WTC11 (cell line): ENCODE measurements at regions not wholly inside any gene's neighbourhood (a gene's known extent, or its start where the extent isn't known, plus 50 kb on each side); places are given as distances from the start of the nearest gene placed in this dataset.
"Not testable (repeated sequence)": the region's sequence is repeated elsewhere in the genome, so short reads cannot be mapped to it uniquely, and the experiment has no call there.

Experiments
- ATAC-seq: fragments of 200-7000 bp; cut with Tn5 transposase; 2 replicates; pipeline ENCODE4 v1.10.0; 2021; ENCODE audit warnings: mild to moderate bottlenecking, moderate library complexity
- CTCF ChIA-PET: fragments of 300-600 bp; sonication (Branson Sonifier 250); formaldehyde crosslinking; loops from one replicate; lab custom pipeline; 2021; ENCODE audit warnings: antibody characterized with exemption; lab: Charles Lee
- POLR2A ChIA-PET: fragments of 350-600 bp; sonication (Branson Sonifier 250); formaldehyde crosslinking; loops from one replicate; lab custom pipeline; 2021; ENCODE audit warnings: antibody characterized with exemption; lab: Charles Lee
- DNase-seq: peaks from one replicate; pipeline ENCODE4 v3.0.0; 2021; ENCODE audit warnings: low spot score
- H3K27ac Mint-ChIP-seq: 2 replicates; pipeline ENCODE4 v1.8.0; 2021; ENCODE audit warnings: mixed read lengths
- H3K27me3 Mint-ChIP-seq: 2 replicates; pipeline ENCODE4 v1.8.0; 2021; ENCODE audit warnings: low read depth, mild to moderate bottlenecking, moderate library complexity, mixed read lengths
- H3K36me3 Mint-ChIP-seq: 2 replicates; pipeline ENCODE4 v1.8.0; 2021; ENCODE audit warnings: mixed read lengths
- H3K4me1 Mint-ChIP-seq: 2 replicates; pipeline ENCODE4 v1.8.0; 2022; ENCODE audit warnings: mixed read lengths
- H3K4me3 Mint-ChIP-seq: 2 replicates; pipeline ENCODE4 v1.8.0; 2021; ENCODE audit warnings: mild to moderate bottlenecking, moderate library complexity, mixed read lengths
- H3K9me3 Mint-ChIP-seq: 2 replicates; pipeline ENCODE4 v1.8.0; 2021; ENCODE audit warnings: mixed read lengths
- ATF1 ChIP-seq: sonication (generic); formaldehyde crosslinking; IDR thresholded peaks from 2 replicates; pipeline ENCODE4 v1.8.1; 2023; ENCODE audit warnings: mild to moderate bottlenecking, moderate library complexity, missing genetic modification reagents
- CREB1 ChIP-seq: sonication (generic); formaldehyde crosslinking; IDR thresholded peaks from 2 replicates; pipeline ENCODE4 v1.8.0; 2023; ENCODE audit warnings: mild to moderate bottlenecking, missing genetic modification reagents
- CREM ChIP-seq: sonication (generic); formaldehyde crosslinking; IDR thresholded peaks from 2 replicates; pipeline ENCODE4 v1.8.1; 2022; ENCODE audit warnings: mild to moderate bottlenecking, missing genetic modification reagents, moderate library complexity
- ELF4 ChIP-seq: sonication (generic); formaldehyde crosslinking; IDR thresholded peaks from 2 replicates; pipeline ENCODE4 v1.8.1; 2022; ENCODE audit warnings: low read depth, mild to moderate bottlenecking, moderate library complexity, missing genetic modification reagents
- IRF2 ChIP-seq: sonication (generic); formaldehyde crosslinking; IDR thresholded peaks from 2 replicates; pipeline ENCODE4 v1.8.0; 2022; ENCODE audit warnings: low read depth, missing genetic modification reagents, borderline replicate concordance
- JUN ChIP-seq: sonication (generic); formaldehyde crosslinking; IDR thresholded peaks from 2 replicates; pipeline ENCODE4 v1.8.0; 2023; ENCODE audit warnings: mild to moderate bottlenecking, missing genetic modification reagents
- NFYB ChIP-seq: sonication (generic); formaldehyde crosslinking; conservative IDR thresholded peaks from 2 replicates; pipeline ENCODE4 v1.8.0; 2022; ENCODE audit warnings: low read depth, missing genetic modification reagents
- NR3C1 ChIP-seq: sonication (generic); formaldehyde crosslinking; conservative IDR thresholded peaks from 2 replicates; pipeline ENCODE4 v1.8.1; 2023; ENCODE audit warnings: low read depth, mild to moderate bottlenecking, missing genetic modification reagents
- RELA ChIP-seq: sonication (generic); formaldehyde crosslinking; IDR thresholded peaks from 2 replicates; pipeline ENCODE4 v1.8.1; 2022; ENCODE audit warnings: missing genetic modification reagents, mild to moderate bottlenecking, borderline replicate concordance
- ZNF263 ChIP-seq: sonication (generic); formaldehyde crosslinking; IDR thresholded peaks from 2 replicates; pipeline ENCODE4 v1.8.1; 2022; ENCODE audit warnings: low read depth, mild to moderate bottlenecking, moderate library complexity, missing genetic modification reagents
- ZNF416 ChIP-seq: fragments of 250-450 bp; sonication (Bioruptor Pico); IDR thresholded peaks from 2 replicates; pipeline ENCODE4 v1.9.0; 2021; ENCODE audit warnings: mild to moderate bottlenecking, inconsistent platforms
- TF ChIP-seq, protein P1 (sequence below): sonication (generic); formaldehyde crosslinking; IDR thresholded peaks from 2 replicates; pipeline ENCODE4 v1.8.1; 2022; ENCODE audit warnings: mild to moderate bottlenecking, missing genetic modification reagents, moderate library complexity, borderline replicate concordance
- TF ChIP-seq, protein P2 (sequence below): fragments of 200-600 bp; IDR thresholded peaks from 2 replicates; pipeline ENCODE4 v1.8.0; 2022; ENCODE audit warnings: antibody characterized with exemption
- TF ChIP-seq, protein P3 (sequence below): sonication (generic); formaldehyde crosslinking; IDR thresholded peaks from 2 replicates; pipeline ENCODE4 v1.8.0; 2022; ENCODE audit warnings: mild to moderate bottlenecking, missing genetic modification reagents
- TF ChIP-seq, protein P4 (sequence below): sonication (generic); formaldehyde crosslinking; IDR thresholded peaks from 2 replicates; pipeline ENCODE4 v1.8.1; 2023; ENCODE audit warnings: mild to moderate bottlenecking, missing genetic modification reagents, moderate library complexity
- TF ChIP-seq, protein P5 (sequence below): fragments of 250-450 bp; sonication (Bioruptor Pico); IDR thresholded peaks from 2 replicates; pipeline ENCODE4 v2.1.2; 2022; ENCODE audit warnings: mild to moderate bottlenecking, moderate library complexity
- TF ChIP-seq, protein P6 (sequence below): sonication (generic); formaldehyde crosslinking; IDR thresholded peaks from 2 replicates; pipeline ENCODE4 v1.8.0; 2023; ENCODE audit warnings: missing genetic modification reagents
- TF ChIP-seq, protein P7 (sequence below): fragments of 250-450 bp; sonication (Bioruptor Pico); IDR thresholded peaks from 2 replicates; pipeline ENCODE4 v1.9.0; 2021; ENCODE audit warnings: mild to moderate bottlenecking

DNA sequence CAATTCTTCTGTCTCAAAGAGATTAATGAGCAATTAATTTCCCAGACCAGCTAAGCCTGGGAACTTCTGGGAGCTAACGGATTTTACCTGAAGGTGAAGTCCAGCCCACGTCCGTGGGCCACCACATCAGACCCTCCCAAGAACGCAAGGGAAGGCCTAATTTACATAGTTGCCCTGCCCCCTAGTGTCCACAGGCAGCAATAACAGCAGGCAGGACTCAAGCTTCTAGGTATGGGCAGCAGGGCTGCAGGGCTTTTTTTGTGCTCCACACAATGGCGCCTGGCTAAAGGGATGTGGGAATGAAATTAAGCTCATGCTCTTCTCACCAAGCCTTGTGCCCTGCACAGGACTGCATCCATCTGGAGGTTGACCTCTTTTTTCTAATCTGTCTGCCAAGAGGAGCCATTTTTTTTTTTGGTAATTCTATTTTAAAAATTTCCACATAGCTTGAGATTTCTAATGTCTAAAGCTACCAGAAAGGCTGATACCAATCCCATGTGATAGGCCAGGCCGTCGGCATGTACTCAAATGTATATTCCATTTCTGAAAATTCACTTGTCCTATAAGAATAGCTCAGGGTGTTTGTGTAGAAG, 111.9 kb upstream of the TMEM164 start:
- ChIA-PET CTCF (interaction anchor here (0.6 to 1.7 kb wide), 37 partner anchors 12 to 522 kb away, joined by 3 to 53 read pairs (median 4); partner anchors contain the start of gene KCNE5), POLR2A (no interaction called here)
- Mint-ChIP-seq H3K36me3 (no peaks in the 10 kb centered on the region), H3K9me3 (peaks cover 3% of the 10 kb centered on the region; the same call in 1 of the 2 replicates), H3K27ac (no peak overlapping the region), H3K4me3 (no peak overlapping the region), H3K4me1 (no peaks in the 10 kb centered on the region), H3K27me3 (peaks cover 2% of the 10 kb centered on the region; the same call in 1 of the 2 replicates)
- DNase-seq, result peak; percentile 70
- TF ChIP-seq ZNF416 (CRISPR knock-in tag), result no peak
- TF ChIP-seq, protein P1, sequence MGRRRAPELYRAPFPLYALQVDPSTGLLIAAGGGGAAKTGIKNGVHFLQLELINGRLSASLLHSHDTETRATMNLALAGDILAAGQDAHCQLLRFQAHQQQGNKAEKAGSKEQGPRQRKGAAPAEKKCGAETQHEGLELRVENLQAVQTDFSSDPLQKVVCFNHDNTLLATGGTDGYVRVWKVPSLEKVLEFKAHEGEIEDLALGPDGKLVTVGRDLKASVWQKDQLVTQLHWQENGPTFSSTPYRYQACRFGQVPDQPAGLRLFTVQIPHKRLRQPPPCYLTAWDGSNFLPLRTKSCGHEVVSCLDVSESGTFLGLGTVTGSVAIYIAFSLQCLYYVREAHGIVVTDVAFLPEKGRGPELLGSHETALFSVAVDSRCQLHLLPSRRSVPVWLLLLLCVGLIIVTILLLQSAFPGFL, result no peak
- TF ChIP-seq ATF1, result no peak
- TF ChIP-seq, protein P2, sequence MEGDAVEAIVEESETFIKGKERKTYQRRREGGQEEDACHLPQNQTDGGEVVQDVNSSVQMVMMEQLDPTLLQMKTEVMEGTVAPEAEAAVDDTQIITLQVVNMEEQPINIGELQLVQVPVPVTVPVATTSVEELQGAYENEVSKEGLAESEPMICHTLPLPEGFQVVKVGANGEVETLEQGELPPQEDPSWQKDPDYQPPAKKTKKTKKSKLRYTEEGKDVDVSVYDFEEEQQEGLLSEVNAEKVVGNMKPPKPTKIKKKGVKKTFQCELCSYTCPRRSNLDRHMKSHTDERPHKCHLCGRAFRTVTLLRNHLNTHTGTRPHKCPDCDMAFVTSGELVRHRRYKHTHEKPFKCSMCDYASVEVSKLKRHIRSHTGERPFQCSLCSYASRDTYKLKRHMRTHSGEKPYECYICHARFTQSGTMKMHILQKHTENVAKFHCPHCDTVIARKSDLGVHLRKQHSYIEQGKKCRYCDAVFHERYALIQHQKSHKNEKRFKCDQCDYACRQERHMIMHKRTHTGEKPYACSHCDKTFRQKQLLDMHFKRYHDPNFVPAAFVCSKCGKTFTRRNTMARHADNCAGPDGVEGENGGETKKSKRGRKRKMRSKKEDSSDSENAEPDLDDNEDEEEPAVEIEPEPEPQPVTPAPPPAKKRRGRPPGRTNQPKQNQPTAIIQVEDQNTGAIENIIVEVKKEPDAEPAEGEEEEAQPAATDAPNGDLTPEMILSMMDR, result peak; percentile 58
- TF ChIP-seq NR3C1 (CRISPR knock-in tag), result no peak
- no peak for TF ChIP-seq CREB1 (CRISPR knock-in tag)
- TF ChIP-seq ZNF263, result no peak
- TF ChIP-seq, protein P3, sequence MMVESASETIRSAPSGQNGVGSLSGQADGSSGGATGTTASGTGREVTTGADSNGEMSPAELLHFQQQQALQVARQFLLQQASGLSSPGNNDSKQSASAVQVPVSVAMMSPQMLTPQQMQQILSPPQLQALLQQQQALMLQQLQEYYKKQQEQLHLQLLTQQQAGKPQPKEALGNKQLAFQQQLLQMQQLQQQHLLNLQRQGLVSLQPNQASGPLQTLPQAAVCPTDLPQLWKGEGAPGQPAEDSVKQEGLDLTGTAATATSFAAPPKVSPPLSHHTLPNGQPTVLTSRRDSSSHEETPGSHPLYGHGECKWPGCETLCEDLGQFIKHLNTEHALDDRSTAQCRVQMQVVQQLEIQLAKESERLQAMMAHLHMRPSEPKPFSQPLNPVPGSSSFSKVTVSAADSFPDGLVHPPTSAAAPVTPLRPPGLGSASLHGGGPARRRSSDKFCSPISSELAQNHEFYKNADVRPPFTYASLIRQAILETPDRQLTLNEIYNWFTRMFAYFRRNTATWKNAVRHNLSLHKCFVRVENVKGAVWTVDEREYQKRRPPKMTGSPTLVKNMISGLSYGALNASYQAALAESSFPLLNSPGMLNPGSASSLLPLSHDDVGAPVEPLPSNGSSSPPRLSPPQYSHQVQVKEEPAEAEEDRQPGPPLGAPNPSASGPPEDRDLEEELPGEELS (CRISPR knock-in tag), result no peak
- no peak for TF ChIP-seq CREM (CRISPR knock-in tag)
- ATAC-seq, result peak; percentile 96

DNA sequence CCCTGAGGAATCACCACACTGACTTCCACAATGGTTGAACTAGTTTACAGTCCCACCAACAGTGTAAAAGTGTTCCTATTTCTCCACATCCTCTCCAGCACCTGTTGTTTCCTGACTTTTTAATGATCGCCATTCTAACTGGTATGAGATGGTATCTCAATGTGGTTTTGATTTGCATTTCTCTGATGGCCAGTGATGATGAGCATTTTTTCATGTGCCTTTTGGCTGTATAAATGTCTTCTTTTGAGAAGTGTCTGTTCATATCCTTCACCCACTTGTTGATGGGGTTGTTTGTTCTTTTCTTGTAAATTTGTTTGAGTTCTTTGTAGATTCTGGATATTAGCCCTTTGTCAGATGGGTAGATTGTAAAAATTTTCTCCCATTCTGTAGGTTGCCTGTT, 106.9 kb upstream of the TMEM164 start:
- CTCF ChIA-PET, H3K27ac Mint-ChIP-seq, POLR2A ChIA-PET, H3K4me3 Mint-ChIP-seq, H3K27me3 Mint-ChIP-seq, ATAC-seq, H3K4me1 Mint-ChIP-seq, DNase-seq, H3K36me3 Mint-ChIP-seq: not testable (repeated sequence)
- peaks cover 13% of the 10 kb centered on the region for H3K9me3 Mint-ChIP-seq

DNA sequence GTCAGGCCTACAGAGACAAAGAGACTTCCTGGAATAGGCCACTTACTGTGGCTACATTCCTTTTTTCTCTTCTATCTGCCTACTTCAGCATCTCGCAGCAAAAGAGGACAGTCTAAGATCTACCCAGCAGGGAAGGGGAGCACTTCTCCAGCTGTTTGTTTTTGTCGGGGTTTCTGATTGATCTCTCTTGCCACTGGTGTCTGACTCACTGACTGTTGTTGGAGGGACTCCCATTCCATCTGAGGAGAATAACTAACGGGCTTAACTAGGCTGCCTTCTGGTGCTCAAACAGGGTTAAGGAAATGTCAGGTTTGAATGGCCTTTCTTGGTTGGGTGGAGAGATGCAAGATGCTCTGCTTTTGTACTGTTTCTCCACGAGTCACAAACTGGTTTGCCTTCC, 100.2 kb upstream of the TMEM164 start:
- peaks cover 4% of the 10 kb centered on the region; the same call in 1 of the 2 replicates for H3K36me3 Mint-ChIP-seq
- CTCF ChIA-PET, result no interaction called here
- peaks cover 15% of the 10 kb centered on the region for H3K9me3 Mint-ChIP-seq

More for the DNA sequence above, 100.2 kb upstream of the TMEM164 start:
- ATAC-seq (no peak), DNase-seq (no peak)
- POLR2A ChIA-PET, result no interaction called here
- Mint-ChIP-seq H3K27ac (no peak overlapping the region), H3K4me3 (no peak overlapping the region), H3K27me3 (peaks cover 4% of the 10 kb centered on the region), H3K4me1 (no peaks in the 10 kb centered on the region)
- TF ChIP-seq, protein P4, sequence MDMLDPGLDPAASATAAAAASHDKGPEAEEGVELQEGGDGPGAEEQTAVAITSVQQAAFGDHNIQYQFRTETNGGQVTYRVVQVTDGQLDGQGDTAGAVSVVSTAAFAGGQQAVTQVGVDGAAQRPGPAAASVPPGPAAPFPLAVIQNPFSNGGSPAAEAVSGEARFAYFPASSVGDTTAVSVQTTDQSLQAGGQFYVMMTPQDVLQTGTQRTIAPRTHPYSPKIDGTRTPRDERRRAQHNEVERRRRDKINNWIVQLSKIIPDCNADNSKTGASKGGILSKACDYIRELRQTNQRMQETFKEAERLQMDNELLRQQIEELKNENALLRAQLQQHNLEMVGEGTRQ (CRISPR knock-in tag), result no peak
- TF ChIP-seq, protein P3 (CRISPR knock-in tag), result no peak
- TF ChIP-seq ELF4 (no peak), IRF2 (CRISPR knock-in tag) (no peak), RELA (CRISPR knock-in tag) (no peak), JUN (CRISPR knock-in tag) (no peak), NFYB (CRISPR knock-in tag) (no peak)
- TF ChIP-seq, protein P5, sequence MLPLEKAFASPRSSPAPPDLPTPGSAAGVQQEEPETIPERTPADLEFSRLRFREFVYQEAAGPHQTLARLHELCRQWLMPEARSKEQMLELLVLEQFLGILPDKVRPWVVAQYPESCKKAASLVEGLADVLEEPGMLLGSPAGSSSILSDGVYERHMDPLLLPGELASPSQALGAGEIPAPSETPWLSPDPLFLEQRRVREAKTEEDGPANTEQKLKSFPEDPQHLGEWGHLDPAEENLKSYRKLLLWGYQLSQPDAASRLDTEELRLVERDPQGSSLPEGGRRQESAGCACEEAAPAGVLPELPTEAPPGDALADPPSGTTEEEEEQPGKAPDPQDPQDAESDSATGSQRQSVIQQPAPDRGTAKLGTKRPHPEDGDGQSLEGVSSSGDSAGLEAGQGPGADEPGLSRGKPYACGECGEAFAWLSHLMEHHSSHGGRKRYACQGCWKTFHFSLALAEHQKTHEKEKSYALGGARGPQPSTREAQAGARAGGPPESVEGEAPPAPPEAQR (CRISPR knock-in tag), result no peak
- TF ChIP-seq, protein P6, sequence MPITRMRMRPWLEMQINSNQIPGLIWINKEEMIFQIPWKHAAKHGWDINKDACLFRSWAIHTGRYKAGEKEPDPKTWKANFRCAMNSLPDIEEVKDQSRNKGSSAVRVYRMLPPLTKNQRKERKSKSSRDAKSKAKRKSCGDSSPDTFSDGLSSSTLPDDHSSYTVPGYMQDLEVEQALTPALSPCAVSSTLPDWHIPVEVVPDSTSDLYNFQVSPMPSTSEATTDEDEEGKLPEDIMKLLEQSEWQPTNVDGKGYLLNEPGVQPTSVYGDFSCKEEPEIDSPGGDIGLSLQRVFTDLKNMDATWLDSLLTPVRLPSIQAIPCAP (CRISPR knock-in tag), result no peak
- TF ChIP-seq, protein P7, sequence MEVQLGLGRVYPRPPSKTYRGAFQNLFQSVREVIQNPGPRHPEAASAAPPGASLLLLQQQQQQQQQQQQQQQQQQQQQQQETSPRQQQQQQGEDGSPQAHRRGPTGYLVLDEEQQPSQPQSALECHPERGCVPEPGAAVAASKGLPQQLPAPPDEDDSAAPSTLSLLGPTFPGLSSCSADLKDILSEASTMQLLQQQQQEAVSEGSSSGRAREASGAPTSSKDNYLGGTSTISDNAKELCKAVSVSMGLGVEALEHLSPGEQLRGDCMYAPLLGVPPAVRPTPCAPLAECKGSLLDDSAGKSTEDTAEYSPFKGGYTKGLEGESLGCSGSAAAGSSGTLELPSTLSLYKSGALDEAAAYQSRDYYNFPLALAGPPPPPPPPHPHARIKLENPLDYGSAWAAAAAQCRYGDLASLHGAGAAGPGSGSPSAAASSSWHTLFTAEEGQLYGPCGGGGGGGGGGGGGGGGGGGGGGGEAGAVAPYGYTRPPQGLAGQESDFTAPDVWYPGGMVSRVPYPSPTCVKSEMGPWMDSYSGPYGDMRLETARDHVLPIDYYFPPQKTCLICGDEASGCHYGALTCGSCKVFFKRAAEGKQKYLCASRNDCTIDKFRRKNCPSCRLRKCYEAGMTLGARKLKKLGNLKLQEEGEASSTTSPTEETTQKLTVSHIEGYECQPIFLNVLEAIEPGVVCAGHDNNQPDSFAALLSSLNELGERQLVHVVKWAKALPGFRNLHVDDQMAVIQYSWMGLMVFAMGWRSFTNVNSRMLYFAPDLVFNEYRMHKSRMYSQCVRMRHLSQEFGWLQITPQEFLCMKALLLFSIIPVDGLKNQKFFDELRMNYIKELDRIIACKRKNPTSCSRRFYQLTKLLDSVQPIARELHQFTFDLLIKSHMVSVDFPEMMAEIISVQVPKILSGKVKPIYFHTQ (CRISPR knock-in tag), result no peak
